Neural cell (in vitro differentiated cells): ENCODE measurements at regions not wholly inside any gene's neighbourhood (a gene's known extent, or its start where the extent isn't known, plus 50 kb on each side); places are given as distances from the start of the nearest gene placed in this dataset.

Experiments used
- CTCF ChIP-seq: fragments of 450-650 bp; IDR thresholded peaks from 2 replicates; pipeline ENCODE4 v1.5.1; 2014; ENCODE audit warnings: antibody characterized with exemption, mild to moderate bottlenecking, moderate library complexity; ENCODE audit not compliant: poor library complexity, severe bottlenecking
- REST ChIP-seq: IDR thresholded peaks from 2 replicates; pipeline ENCODE4 v1.6.1; 2012; ENCODE audit warnings: borderline replicate concordance

GRCh38 chr5:60447488-60447920 lies 252.5 kb downstream of the DEPDC1B start:
- TF ChIP-seq REST (no peak), CTCF (no peak)
